Astrocyte of the cerebellum (primary cell): ENCODE measurements at regions not wholly inside any gene's neighbourhood (a gene's known extent, or its start where the extent isn't known, plus 50 kb on each side); places are given as distances from the start of the nearest gene placed in this dataset.

ENCODE experiments used
- DNase-seq: peaks from one replicate; pipeline ENCODE4 v3.0.0-alpha.2; 2011; ENCODE audit warnings: low read depth
- H3K4me3 ChIP-seq: 2 replicates; pipeline ENCODE4 v1.5.1; 2011; ENCODE audit warnings: mild to moderate bottlenecking, low read depth, low read length, moderate library complexity
- in situ Hi-C: cut with HindIII; loops from 2 replicates; pipeline ENCODE4 v1.10.0; 2017; ENCODE audit warnings: low sequenced_read_pairs
- TF ChIP-seq, protein P1 (sequence below): IDR thresholded peaks from 2 replicates; pipeline ENCODE4 v1.5.1; 2012; ENCODE audit warnings: low read length, low read depth, moderate library complexity, mild to moderate bottlenecking; ENCODE audit errors: missing control alignments

DNA sequence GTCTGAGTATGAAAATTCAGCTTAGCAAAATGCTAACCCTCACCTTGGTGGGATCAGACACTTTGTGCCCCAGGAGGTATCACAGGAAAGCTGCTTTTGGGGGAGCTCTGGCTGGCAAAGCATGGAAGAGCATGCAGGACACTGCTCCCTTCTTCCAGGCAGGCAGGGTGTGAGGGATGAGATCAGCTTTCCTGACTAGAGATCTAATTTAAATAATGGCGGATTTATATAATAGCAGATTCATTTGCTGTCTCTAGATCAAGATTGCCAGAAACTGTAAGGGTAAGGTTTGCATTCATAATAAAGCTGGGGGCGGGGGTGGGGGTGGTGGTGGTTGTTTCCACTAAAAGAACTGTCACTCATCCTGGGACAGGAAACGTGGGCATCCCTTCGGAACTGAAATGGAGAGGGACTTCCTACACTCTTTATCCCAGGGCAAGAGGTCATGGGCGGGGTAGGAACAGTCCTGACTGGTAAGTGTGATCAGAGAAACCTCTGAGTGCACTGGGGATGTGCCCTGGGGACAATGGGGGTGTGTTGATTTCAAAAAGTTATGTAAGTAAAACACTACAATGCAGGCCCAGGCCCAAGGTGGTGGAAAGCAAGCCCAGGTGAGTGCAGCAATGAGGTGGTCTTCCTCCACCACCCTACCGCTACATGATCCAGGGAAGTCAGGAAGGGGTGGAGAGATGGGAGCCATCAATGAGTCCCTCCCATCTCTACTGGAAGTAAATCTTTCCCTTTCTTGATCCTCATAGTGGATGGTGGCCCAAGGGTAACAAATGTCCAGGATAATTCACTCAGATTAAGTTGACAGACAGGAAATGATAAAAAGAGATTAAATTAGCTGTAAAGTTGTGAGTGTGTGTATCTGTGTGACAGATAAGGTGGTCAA lies 171.4 kb upstream of the SERPINE2 start:
- no peak for DNase-seq
- in situ Hi-C loops, result no loop called here
- H3K4me3 ChIP-seq, result no peak overlapping the region
- TF ChIP-seq, protein P1, sequence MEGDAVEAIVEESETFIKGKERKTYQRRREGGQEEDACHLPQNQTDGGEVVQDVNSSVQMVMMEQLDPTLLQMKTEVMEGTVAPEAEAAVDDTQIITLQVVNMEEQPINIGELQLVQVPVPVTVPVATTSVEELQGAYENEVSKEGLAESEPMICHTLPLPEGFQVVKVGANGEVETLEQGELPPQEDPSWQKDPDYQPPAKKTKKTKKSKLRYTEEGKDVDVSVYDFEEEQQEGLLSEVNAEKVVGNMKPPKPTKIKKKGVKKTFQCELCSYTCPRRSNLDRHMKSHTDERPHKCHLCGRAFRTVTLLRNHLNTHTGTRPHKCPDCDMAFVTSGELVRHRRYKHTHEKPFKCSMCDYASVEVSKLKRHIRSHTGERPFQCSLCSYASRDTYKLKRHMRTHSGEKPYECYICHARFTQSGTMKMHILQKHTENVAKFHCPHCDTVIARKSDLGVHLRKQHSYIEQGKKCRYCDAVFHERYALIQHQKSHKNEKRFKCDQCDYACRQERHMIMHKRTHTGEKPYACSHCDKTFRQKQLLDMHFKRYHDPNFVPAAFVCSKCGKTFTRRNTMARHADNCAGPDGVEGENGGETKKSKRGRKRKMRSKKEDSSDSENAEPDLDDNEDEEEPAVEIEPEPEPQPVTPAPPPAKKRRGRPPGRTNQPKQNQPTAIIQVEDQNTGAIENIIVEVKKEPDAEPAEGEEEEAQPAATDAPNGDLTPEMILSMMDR, result no peak

GRCh38 chr2:224209555-224210285 lies 170.6 kb upstream of the SERPINE2 start:
- H3K4me3 ChIP-seq, result no peak overlapping the region
- in situ Hi-C loops, result no loop called here
- TF ChIP-seq, protein P1, result no peak
- DNase-seq, result no peak

DNA sequence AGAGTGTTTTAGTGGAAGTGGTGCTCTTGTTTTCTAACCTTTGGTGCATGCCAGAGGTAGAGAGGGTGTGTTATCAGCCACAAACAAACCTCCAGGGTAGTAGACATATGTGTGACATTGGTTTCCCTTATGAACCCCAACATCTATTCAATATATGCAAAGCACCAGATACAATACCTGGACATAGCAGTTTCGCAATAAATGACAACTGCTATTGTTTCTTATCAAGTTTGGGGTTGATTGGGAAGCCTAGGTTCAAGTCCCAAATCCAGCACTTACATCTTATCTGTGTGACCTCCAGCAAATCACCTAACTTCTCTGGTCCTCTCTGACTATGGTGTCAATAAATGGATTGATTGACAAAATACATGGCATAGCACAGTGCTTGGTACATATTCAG lies 169.4 kb upstream of the SERPINE2 start:
- no peak overlapping the region for H3K4me3 ChIP-seq
- TF ChIP-seq, protein P1, result no peak
- in situ Hi-C loops, result no loop called here
- DNase-seq, result no peak

GRCh38 chr2:224208007-224208406 lies 168.9 kb upstream of the SERPINE2 start:
- in situ Hi-C loops, result no loop called here
- TF ChIP-seq, protein P1, result no peak
- no peak for DNase-seq
- no peak overlapping the region for H3K4me3 ChIP-seq

DNA sequence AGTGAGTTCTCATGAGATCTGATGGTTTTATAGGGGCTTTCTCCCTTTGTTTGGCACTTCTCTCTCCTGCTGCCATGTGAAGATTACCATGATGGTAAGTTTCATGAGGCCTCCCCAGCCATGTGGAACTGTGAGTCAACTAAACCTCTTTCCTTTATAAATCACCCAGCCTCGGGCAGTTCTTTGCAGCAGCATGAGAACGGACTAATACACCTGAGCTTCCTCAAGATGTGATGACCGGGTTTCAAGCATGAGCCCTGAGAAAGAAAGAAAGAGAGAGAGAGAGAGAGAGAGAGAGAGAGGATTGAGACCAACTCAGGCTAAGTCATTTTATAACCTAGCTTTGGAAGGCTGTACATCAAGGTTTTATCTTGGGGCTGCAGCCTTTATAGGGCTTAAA lies 167.7 kb upstream of the SERPINE2 start:
- no peak overlapping the region for H3K4me3 ChIP-seq
- in situ Hi-C loops, result no loop called here
- DNase-seq, result no peak
- TF ChIP-seq, protein P1, result no peak

DNA sequence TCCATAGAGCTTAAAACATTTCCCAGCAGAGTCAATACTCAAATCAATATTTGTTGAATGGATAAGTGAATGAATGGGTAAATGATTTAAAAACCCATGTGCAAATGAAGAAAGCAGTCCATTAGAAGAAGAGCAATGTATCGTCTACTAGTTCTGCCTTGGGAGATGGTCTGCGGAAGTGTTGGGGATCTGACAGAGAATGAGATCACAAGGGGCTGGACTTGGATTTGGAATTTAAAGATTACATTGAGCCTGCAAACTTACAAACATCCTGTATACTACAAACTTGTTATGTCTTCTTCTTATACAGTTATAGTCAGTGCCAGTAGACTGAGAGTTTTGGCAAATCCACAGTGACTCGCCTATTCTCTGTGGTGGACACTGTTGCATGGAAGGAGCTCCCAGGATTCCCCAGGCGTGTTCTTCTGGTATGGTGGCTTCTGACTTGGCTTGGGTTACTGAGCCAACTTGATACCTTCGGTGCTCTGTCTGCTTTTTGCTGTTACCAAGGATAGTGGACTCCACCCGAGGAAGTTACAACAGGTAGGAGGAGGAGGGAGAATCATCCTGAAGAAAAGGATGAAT lies 163.3 kb upstream of the SERPINE2 start:
- DNase-seq, result no peak
- in situ Hi-C loops, result no loop called here
- H3K4me3 ChIP-seq, result no peak overlapping the region
- TF ChIP-seq, protein P1, result no peak
